ENCODE measurements at regions not wholly inside any gene's neighbourhood (a gene's known extent, or its start where the extent isn't known, plus 50 kb on each side); places are given as distances from the start of the nearest gene placed in this dataset.

DNA sequence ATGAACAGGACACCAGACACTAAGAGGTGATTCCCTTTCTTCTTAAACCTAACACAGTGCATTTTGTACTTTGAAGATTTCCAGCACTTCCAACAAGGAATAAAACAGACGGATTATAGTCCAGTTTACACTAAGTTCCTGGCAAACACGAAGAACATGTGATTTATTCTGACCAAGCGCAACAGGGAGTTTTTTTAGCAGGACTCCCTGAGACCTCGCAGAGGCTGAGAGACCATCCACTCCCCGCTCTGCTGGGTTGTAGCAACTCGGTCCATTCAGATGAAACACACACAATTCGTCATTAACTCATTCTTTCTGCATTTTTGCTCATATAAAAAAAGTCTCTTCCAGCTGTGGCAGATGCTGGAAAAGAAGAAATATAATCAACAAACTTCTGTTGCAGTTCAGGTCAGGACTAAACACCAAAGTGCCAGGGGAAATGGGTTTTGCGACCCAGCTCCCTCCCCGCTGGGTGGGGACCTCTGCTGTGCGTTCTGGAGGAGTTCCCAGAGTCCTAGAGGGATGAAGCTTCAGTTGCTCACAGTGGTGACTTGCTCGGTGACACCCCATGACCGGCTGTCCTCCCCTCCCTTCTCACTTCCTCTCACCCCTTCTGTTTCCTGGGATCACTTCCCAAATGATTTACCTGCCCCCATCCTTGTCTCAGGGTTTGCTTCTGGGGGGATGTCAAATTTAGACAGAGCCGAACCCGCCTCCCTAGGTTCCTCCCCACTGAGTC, 52.5 kb downstream of the KCNF1 start:
- TF ChIP-seq, protein P1, sequence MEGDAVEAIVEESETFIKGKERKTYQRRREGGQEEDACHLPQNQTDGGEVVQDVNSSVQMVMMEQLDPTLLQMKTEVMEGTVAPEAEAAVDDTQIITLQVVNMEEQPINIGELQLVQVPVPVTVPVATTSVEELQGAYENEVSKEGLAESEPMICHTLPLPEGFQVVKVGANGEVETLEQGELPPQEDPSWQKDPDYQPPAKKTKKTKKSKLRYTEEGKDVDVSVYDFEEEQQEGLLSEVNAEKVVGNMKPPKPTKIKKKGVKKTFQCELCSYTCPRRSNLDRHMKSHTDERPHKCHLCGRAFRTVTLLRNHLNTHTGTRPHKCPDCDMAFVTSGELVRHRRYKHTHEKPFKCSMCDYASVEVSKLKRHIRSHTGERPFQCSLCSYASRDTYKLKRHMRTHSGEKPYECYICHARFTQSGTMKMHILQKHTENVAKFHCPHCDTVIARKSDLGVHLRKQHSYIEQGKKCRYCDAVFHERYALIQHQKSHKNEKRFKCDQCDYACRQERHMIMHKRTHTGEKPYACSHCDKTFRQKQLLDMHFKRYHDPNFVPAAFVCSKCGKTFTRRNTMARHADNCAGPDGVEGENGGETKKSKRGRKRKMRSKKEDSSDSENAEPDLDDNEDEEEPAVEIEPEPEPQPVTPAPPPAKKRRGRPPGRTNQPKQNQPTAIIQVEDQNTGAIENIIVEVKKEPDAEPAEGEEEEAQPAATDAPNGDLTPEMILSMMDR (conservative IDR thresholded peaks at IDR 0.05): no peak
- TF ChIP-seq ZFX (IDR thresholded peaks at IDR 0.05): no peak
- no peak overlapping the region for H3K27ac ChIP-seq

DNA sequence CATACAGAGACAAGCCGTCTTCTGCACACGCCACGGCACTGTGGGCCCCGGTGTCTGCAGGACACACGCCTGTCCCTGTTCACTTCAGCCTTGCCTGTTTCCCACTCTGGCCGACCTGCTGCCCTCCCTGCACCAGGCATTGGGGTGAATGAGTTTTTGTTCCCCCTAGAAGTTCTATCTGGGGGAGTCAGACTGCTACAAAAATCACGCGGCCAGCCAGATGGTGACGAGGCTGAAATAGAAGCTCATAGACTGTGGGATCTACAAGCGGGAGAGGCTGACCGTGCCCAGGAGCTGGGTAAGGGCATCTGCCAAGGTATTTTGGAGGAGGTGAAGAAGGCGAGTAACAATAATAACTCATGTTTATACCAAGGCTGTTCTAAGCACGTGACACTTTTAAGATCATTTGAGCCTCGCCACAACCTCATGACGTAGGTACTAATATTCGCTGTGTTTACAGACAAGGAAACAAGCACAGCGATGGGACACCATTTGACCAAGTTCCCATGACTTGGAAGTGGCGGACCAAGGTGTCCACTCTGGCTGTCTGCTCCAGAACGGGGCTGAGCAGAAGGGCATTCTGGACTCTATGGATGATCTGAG, 53.6 kb downstream of the KCNF1 start:
- TF ChIP-seq, protein P1 (conservative IDR thresholded peaks at IDR 0.05): no peak
- no peak for TF ChIP-seq ZFX (IDR thresholded peaks at IDR 0.05)
- no peak overlapping the region for H3K27ac ChIP-seq

DNA sequence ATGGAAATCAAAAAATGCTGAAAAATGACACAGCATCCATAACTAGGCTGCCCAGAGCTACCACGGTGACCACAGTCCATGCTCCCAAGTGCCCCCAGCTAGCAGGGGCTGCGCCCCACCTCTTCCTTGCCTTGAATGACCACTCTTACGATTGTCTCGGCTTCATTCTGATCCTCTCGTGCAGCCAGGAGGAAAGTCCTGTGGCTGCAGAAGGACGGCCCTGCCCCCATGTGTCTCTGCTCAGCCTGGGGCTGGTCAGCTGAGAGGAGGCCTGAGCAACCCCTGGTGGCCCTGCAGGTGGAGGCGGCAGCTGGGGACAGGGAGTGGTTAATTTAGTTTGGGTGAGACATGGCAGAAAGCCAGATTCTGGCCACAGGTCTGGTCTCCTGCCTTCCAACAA, 54.3 kb downstream of the KCNF1 start:
- no peak for TF ChIP-seq ZFX (IDR thresholded peaks at IDR 0.05)
- TF ChIP-seq, protein P1 (conservative IDR thresholded peaks at IDR 0.05): no peak
- H3K27ac ChIP-seq: no peak overlapping the region

GRCh38 chr2:10966741-10967140, 55.0 kb downstream of the KCNF1 start:
- H3K27ac ChIP-seq: no peak overlapping the region
- TF ChIP-seq ZFX (IDR thresholded peaks at IDR 0.05): no peak
- TF ChIP-seq, protein P1 (conservative IDR thresholded peaks at IDR 0.05): no peak

DNA sequence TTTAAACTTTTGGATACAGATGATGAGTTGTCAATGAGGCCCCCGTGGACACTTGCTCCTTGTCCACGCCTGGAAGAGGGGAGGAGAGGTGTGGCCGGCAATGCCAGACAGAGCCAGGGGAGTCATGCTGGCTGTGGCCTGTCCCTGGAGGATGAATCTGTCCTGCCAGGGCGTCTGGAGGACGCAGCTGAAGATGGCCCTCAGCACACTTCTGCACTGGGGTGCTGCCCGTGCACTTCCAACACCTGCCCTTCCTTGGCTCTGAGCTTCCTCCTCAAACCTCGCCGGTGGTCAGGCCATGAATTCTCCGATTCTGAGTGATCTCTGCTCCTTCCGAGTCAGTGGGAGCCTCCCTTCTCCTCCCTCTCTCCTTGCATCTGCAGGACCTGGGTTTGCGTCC, 56.4 kb downstream of the KCNF1 start:
- H3K27ac ChIP-seq: no peak overlapping the region
- TF ChIP-seq ZFX (IDR thresholded peaks at IDR 0.05): no peak
- TF ChIP-seq, protein P1 (conservative IDR thresholded peaks at IDR 0.05): no peak

- H3K27ac ChIP-seq: no peak overlapping the region
- TF ChIP-seq, protein P1 (conservative IDR thresholded peaks at IDR 0.05): no peak
- no peak for TF ChIP-seq ZFX (IDR thresholded peaks at IDR 0.05)
Observed at GRCh38 chr2:10970666-10971065, 58.9 kb downstream of the KCNF1 start.

DNA sequence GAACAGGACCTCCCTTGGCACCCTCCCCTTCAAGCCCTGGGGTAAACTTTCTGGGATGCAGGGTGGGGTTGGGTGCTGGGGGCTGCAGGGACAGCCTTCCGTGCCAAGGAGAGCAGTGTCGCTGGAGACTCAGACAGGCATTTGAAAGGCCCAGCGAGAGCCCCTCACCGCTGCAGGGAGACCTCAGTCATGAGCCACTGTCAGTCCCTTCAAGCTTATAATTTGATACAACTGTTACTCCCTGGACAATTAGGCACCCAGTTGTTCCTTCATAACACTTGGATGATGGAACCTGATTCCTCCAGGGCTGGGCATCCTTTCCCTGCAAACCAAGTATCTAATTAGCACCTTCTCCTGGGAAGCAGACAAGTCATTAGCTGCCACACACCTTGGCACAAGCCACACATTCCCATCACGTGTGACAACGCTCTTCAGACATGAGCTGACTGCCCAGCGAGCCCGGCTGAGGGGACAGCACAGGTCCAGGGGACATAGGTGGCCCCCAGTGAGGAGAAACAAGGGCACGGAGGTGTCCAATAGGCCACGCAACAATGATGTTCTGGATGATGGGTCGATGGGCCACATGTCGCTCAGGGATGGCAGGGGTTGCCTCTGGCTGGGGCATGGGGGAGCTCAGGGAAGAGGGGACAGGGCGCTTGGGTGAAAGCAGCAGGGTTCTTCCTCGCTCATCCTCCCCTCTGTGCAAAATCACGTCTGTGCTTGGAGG, 59.6 kb downstream of the KCNF1 start:
- TF ChIP-seq ZFX (IDR thresholded peaks at IDR 0.05): no peak
- TF ChIP-seq, protein P1 (conservative IDR thresholded peaks at IDR 0.05): no peak
- no peak overlapping the region for H3K27ac ChIP-seq

Measured in C4-2B (cell line).